HEK293 (cell line): ENCODE measurements at regions not wholly inside any gene's neighbourhood (a gene's known extent, or its start where the extent isn't known, plus 50 kb on each side); places are given as distances from the start of the nearest gene placed in this dataset.

ENCODE experiments used
- CTCF ChIA-PET: fragments of 350-600 bp; formaldehyde crosslinking; extraction: SDS; loops from one replicate; lab custom pipeline; 2021; ENCODE audit warnings: antibody characterized with exemption; lab: Yijun Ruan, JAX
- POLR2A ChIA-PET: fragments of 300-600 bp; formaldehyde crosslinking; extraction: SDS; loops from one replicate; lab custom pipeline; 2020; ENCODE audit warnings: antibody characterized with exemption, inconsistent platforms; lab: Yijun Ruan, JAX
- H3K27ac ChIP-seq: fragments of 200-500 bp; sonication (Bioruptor generic); 2 replicates; pipeline ENCODE4 v1.5.1; 2014; ENCODE audit warnings: low read depth, low read length, control low read depth, inconsistent platforms; ENCODE audit errors: extremely low read depth
- H3K36me3 ChIP-seq, 2 experiments: fragments of 200-500 bp in 1 of 2; sonication (Bioruptor generic) in 1 of 2; 1 replicate in 1 of 2; 2 replicates in 1 of 2; pipeline ENCODE4 v1.5.1; 2014 to 2017; ENCODE audit warnings: inconsistent platforms in 2 of 2, low read length in 2 of 2; ENCODE audit not compliant: control insufficient read depth in 2 of 2, insufficient read depth in 1 of 2
- H3K4me1 ChIP-seq: fragments of 200-500 bp; sonication (Bioruptor generic); 2 replicates; pipeline ENCODE4 v1.5.1; 2014; ENCODE audit warnings: mild to moderate bottlenecking, low read length, inconsistent platforms; ENCODE audit not compliant: control insufficient read depth, insufficient read depth
- H3K4me3 ChIP-seq: 2 replicates; pipeline ENCODE4 v1.5.1; 2011; ENCODE audit warnings: low read depth, mild to moderate bottlenecking, control low read depth, low read length, moderate library complexity
- H3K9me3 ChIP-seq: fragments of 200-500 bp; sonication (Bioruptor generic); 2 replicates; pipeline ENCODE4 v1.5.1; 2014; ENCODE audit warnings: low read depth, low read length, inconsistent platforms; ENCODE audit not compliant: control insufficient read depth, insufficient read depth
- GLI4 ChIP-seq: fragments of 450-650 bp; formaldehyde crosslinking; IDR thresholded peaks from 2 replicates; pipeline ENCODE4 v1.5.1; 2016; ENCODE audit warnings: missing biosample characterization, missing genetic modification characterization
- HOXA7 ChIP-seq: sonication (generic); formaldehyde crosslinking; IDR thresholded peaks from 2 replicates; pipeline ENCODE4 v1.8.1; 2022; ENCODE audit warnings: missing genetic modification reagents, borderline replicate concordance
- RBAK ChIP-seq: fragments of 450-650 bp; formaldehyde crosslinking; IDR thresholded peaks from 2 replicates; pipeline ENCODE4 v1.5.1; 2016; ENCODE audit warnings: missing biosample characterization, missing genetic modification characterization
- YY2 ChIP-seq: fragments of 450-650 bp; formaldehyde crosslinking; IDR thresholded peaks from 2 replicates; pipeline ENCODE4 v1.5.1; 2016; ENCODE audit warnings: missing biosample characterization, missing genetic modification characterization
- ZFP69B ChIP-seq: fragments of 450-650 bp; formaldehyde crosslinking; IDR thresholded peaks from 2 replicates; pipeline ENCODE4 v1.5.1; 2016; ENCODE audit warnings: missing biosample characterization, missing genetic modification characterization
- ZNF114 ChIP-seq: fragments of 450-650 bp; formaldehyde crosslinking; IDR thresholded peaks from 2 replicates; pipeline ENCODE4 v1.5.0; 2017; ENCODE audit warnings: missing biosample characterization, missing genetic modification characterization
- ZNF214 ChIP-seq: fragments of 450-650 bp; formaldehyde crosslinking; IDR thresholded peaks from 2 replicates; pipeline ENCODE4 v1.5.1; 2017; ENCODE audit warnings: missing biosample characterization, mild to moderate bottlenecking, missing genetic modification characterization, borderline replicate concordance
- ZNF354C ChIP-seq: fragments of 450-650 bp; formaldehyde crosslinking; IDR thresholded peaks from 2 replicates; pipeline ENCODE4 v1.5.1; 2016; ENCODE audit warnings: missing biosample characterization, missing genetic modification characterization, low read depth, borderline replicate concordance
- ZNF423 ChIP-seq: fragments of 450-650 bp; formaldehyde crosslinking; IDR thresholded peaks from 2 replicates; pipeline ENCODE4 v1.5.1; 2016; ENCODE audit warnings: missing biosample characterization, missing genetic modification characterization
- ZNF48 ChIP-seq: fragments of 450-650 bp; formaldehyde crosslinking; IDR thresholded peaks from 2 replicates; pipeline ENCODE4 v1.5.1; 2016; ENCODE audit warnings: missing biosample characterization, missing genetic modification characterization
- TF ChIP-seq, protein P1 (sequence below): fragments of 450-650 bp; formaldehyde crosslinking; IDR thresholded peaks from 2 replicates; pipeline ENCODE4 v1.5.1; 2016; ENCODE audit warnings: missing biosample characterization, missing genetic modification characterization
- TF ChIP-seq, protein P2 (sequence below): fragments of 450-650 bp; formaldehyde crosslinking; IDR thresholded peaks from 2 replicates; pipeline ENCODE4 v1.5.1; 2017; ENCODE audit warnings: missing biosample characterization, missing genetic modification characterization
- TF ChIP-seq, protein P3 (sequence below): sonication (generic); formaldehyde crosslinking; IDR thresholded peaks from 2 replicates; pipeline ENCODE4 v1.8.1; 2022; ENCODE audit warnings: mild to moderate bottlenecking, moderate library complexity, missing genetic modification reagents
- TF ChIP-seq, protein P4 (sequence below): fragments of 450-650 bp; formaldehyde crosslinking; IDR thresholded peaks from 2 replicates; pipeline ENCODE4 v1.5.1; 2016; ENCODE audit warnings: missing biosample characterization, missing genetic modification characterization

DNA sequence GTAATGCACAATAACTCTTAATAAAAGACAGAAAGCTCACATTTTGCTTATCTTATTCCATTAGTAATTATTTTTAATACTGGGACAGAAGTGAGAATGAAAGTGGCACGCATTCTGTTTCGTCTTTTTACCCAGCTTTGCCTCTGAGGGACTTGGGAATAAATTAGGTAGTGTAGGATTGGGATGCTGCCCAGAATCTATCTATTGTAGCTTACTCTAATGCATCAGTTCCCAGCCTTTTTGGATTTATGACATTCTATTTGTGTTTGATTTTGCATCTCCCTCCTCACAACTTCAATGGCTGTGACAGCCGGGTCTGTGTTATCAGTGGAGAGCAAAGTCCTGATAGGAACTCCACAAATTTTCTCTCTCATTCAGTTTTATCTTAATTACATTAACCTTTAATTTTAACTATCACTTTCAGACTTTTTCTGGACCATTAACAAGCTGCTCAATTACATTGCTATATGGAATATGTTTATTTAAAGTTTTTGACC lies 62.9 kb upstream of the TULP4 start:
- Histone ChIP-seq H3K4me1 (no peaks in the 10 kb centered on the region), H3K9me3 (no peaks in the 10 kb centered on the region), H3K27ac (no peak overlapping the region), H3K36me3 (peaks cover 0 to 9% of the 10 kb centered on the region in 2 experiments; a peak in 2 of 3 replicates), H3K4me3 (no peak overlapping the region)
- TF ChIP-seq, protein P1, sequence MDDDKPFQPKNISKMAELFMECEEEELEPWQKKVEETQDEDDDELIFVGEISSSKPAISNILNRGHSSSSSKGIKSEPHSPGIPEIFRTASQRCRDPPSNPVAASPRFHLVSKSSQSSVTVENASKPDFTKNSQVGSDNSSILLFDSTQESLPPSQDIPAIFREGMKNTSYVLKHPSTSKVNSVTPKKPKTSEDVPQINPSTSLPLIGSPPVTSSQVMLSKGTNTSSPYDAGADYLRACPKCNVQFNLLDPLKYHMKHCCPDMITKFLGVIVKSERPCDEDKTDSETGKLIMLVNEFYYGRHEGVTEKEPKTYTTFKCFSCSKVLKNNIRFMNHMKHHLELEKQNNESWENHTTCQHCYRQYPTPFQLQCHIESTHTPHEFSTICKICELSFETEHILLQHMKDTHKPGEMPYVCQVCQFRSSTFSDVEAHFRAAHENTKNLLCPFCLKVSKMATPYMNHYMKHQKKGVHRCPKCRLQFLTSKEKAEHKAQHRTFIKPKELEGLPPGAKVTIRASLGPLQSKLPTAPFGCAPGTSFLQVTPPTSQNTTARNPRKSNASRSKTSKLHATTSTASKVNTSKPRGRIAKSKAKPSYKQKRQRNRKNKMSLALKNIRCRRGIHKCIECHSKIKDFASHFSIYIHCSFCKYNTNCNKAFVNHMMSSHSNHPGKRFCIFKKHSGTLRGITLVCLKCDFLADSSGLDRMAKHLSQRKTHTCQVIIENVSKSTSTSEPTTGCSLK (tag by site-specific recombination), result no peak
- TF ChIP-seq, protein P2, sequence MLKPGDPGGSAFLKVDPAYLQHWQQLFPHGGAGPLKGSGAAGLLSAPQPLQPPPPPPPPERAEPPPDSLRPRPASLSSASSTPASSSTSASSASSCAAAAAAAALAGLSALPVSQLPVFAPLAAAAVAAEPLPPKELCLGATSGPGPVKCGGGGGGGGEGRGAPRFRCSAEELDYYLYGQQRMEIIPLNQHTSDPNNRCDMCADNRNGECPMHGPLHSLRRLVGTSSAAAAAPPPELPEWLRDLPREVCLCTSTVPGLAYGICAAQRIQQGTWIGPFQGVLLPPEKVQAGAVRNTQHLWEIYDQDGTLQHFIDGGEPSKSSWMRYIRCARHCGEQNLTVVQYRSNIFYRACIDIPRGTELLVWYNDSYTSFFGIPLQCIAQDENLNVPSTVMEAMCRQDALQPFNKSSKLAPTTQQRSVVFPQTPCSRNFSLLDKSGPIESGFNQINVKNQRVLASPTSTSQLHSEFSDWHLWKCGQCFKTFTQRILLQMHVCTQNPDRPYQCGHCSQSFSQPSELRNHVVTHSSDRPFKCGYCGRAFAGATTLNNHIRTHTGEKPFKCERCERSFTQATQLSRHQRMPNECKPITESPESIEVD (tag by site-specific recombination), result 0 out of 2 replicates have a peak, but pooled peaks have one; percentile 15
- TF ChIP-seq YY2 (tag by site-specific recombination) (no peak), ZNF423 (tag by site-specific recombination) (no peak)
- CTCF ChIA-PET, result interaction anchor here (1.4 kb wide), 1 partner anchor 29 kb away, joined by 4 read pairs; no protein-coding TSS in a partner anchor
- POLR2A ChIA-PET, result no interaction called here

DNA sequence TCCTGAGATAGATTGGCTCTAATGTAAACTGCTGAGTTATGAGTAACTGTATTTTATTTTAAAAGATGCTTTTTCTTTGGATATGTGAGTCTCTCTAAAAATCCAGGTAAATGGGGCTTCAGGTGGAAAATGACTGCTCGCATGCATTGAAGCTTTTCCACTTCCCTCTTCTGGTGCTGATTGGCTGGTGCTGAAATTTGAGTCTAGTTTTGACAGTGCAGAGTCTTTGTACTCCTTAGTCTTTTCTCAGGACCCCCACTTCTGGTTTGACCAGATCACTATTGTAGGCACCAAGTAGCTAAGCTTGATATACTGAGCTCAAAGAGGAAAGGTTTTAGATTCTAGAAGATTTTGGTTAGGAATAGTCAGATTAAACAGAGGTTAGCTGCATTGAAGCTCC lies 60.7 kb upstream of the TULP4 start:
- Histone ChIP-seq H3K9me3 (no peaks in the 10 kb centered on the region), H3K27ac (no peak overlapping the region), H3K4me1 (no peaks in the 10 kb centered on the region), H3K4me3 (no peak overlapping the region), H3K36me3 (no peaks in the 10 kb centered on the region; a peak in 1 of 3 replicates)
- ChIA-PET POLR2A (no interaction called here), CTCF (interaction anchor here (0.6 to 0.9 kb wide), 3 partner anchors 237 to 679 kb away, joined by 3 read pairs; no protein-coding TSS in a partner anchor)
- TF ChIP-seq ZNF48 (tag by site-specific recombination) (no peak), ZNF214 (tag by site-specific recombination) (no peak), GLI4 (tag by site-specific recombination) (no peak), HOXA7 (CRISPR knock-in tag) (no peak)
- TF ChIP-seq, protein P3, sequence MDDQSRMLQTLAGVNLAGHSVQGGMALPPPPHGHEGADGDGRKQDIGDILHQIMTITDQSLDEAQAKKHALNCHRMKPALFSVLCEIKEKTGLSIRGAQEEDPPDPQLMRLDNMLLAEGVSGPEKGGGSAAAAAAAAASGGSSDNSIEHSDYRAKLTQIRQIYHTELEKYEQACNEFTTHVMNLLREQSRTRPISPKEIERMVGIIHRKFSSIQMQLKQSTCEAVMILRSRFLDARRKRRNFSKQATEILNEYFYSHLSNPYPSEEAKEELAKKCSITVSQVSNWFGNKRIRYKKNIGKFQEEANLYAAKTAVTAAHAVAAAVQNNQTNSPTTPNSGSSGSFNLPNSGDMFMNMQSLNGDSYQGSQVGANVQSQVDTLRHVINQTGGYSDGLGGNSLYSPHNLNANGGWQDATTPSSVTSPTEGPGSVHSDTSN (CRISPR knock-in tag), result no peak

DNA sequence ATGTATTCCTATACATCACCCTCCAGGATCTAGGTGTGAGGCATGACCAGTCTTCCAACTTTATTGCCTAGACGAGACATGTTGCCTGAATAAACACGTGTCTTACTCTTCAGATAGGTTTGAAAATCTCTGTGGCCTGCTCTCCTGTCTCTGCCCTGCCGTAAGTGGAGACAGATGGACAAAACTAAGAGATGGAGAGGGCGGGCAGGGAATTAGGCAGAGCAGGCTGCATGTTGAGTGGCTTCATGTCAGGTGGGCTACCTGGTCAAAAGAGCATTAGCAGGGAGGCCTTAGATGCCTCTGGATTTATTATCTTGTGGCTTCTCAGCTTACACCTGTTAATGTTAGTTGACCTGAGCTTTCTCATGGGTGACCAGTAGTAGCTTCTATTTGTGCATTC lies 59.0 kb upstream of the TULP4 start:
- H3K4me1 ChIP-seq, result no peaks in the 10 kb centered on the region
- no peaks in the 10 kb centered on the region; a peak in 1 of 3 replicates for H3K36me3 ChIP-seq
- H3K27ac ChIP-seq, result no peak overlapping the region
- POLR2A ChIA-PET, result no interaction called here
- H3K4me3 ChIP-seq, result no peak overlapping the region
- CTCF ChIA-PET, result interaction anchor here (0.8 to 1.3 kb wide), 2 partner anchors 32 to 153 kb away, joined by 3 read pairs; no protein-coding TSS in a partner anchor
- TF ChIP-seq ZNF114 (no peak), ZFP69B (tag by site-specific recombination) (no peak), ZNF354C (tag by site-specific recombination) (no peak), RBAK (tag by site-specific recombination) (no peak)
- TF ChIP-seq, protein P4, sequence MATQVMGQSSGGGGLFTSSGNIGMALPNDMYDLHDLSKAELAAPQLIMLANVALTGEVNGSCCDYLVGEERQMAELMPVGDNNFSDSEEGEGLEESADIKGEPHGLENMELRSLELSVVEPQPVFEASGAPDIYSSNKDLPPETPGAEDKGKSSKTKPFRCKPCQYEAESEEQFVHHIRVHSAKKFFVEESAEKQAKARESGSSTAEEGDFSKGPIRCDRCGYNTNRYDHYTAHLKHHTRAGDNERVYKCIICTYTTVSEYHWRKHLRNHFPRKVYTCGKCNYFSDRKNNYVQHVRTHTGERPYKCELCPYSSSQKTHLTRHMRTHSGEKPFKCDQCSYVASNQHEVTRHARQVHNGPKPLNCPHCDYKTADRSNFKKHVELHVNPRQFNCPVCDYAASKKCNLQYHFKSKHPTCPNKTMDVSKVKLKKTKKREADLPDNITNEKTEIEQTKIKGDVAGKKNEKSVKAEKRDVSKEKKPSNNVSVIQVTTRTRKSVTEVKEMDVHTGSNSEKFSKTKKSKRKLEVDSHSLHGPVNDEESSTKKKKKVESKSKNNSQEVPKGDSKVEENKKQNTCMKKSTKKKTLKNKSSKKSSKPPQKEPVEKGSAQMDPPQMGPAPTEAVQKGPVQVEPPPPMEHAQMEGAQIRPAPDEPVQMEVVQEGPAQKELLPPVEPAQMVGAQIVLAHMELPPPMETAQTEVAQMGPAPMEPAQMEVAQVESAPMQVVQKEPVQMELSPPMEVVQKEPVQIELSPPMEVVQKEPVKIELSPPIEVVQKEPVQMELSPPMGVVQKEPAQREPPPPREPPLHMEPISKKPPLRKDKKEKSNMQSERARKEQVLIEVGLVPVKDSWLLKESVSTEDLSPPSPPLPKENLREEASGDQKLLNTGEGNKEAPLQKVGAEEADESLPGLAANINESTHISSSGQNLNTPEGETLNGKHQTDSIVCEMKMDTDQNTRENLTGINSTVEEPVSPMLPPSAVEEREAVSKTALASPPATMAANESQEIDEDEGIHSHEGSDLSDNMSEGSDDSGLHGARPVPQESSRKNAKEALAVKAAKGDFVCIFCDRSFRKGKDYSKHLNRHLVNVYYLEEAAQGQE (tag by site-specific recombination), result no peak
- TF ChIP-seq, all 188 proteins: peak for 0
- H3K9me3 ChIP-seq, result no peaks in the 10 kb centered on the region
